GM21825 (cell line): ENCODE measurements at regions not wholly inside any gene's neighbourhood (a gene's known extent, or its start where the extent isn't known, plus 50 kb on each side); places are given as distances from the start of the nearest gene placed in this dataset.

ENCODE experiments used
- ATAC-seq: cut with Tn5 transposase; IDR thresholded peaks from one replicate; pipeline ENCODE4 v1.9.1; 2021; ENCODE audit warnings: mild to moderate bottlenecking, moderate library complexity; ENCODE audit not compliant: unreplicated experiment

DNA sequence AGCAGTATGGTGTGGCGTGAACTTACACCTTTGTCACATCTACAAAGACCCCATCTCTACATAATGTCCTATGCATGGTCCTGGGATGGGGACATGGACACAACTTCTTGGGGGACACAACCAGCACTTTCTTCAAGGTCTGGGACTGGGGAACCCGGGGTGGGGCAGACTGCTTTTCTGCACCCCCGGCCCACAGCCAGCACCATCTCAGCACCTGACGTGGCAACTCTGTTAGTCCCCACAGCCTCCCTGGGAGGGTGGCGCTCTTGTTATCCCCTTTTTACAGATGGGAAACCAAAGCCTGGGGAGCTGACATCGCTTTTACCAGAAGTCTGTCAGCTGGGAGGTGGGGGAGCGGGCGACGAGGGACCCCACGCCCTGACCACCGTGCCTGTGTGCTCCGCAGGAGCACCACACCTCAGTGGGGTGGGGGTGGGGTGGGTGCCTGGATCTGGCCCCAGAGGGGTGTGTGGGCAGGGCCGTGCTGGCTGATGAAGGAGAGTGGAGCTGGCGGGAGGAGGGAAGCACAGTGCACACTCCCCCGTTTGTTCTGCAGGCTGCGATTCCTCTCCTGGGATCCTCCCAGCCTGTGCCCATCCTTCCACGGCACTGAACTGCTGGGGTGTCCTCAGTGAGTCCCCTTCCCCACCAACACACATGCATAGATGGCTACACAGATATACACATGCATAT is 115.4 kb upstream of the GSE1 start:
- ATAC-seq: no peak

DNA sequence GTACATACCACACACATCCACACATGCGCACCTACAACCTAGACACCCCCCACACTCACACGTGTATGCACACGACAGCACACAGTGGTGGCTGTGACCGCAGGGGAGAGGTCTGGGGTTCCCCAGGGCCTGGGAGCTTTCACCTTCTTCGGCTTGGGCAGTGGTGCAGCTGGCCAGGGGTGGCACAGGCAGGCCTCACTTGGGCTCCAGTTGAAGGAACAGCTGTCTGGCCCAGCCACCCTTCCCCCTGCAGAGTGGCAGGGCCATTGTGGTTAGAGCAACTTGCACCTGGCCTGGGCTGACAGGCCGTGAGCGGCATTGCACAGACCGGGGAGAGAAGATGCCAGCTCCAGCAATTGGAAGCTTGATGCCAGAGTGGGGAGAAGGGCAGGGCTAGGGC is 114.5 kb upstream of the GSE1 start:
- ATAC-seq: peak; percentile 61

DNA sequence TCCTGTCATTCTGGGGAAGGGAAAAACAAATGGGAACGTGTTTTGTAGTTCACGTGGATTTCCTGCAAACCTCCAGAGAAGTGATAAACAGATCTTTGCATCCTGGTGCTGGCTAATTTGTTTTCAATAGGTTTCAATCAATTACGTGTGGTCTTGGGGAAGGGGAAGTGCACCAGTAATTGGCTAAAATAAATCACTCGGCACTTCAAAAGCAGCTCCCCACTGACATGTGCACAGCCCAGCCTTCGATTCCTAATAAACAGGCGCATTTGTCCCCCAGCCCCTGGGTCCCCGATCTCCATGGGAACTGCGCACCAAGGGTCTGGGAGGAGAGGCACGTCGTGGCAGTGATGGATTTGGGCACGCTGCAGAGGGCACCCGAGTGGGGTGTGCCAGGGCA is 112.9 kb upstream of the GSE1 start:
- ATAC-seq: no peak

DNA sequence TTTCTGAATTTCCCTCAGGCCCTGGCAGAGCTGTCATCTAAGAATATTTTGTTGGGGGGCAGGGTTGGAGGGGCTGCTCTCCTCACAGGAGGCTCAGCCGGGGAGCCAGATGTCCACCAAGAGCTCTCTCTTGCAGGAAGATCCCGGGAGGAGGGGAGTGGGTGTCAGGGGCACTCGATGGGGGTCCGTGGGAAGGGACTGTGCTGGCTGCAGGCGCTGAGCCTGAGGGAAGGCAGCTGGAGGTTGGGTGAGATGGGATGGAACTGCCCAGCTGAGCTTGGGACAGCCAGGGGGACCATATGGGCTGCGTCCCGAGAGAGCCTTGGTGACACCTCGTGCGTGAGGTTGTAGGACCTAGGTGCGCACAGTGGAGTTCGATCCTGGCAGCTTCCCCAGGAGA is 111.2 kb upstream of the GSE1 start:
- ATAC-seq: no peak

DNA sequence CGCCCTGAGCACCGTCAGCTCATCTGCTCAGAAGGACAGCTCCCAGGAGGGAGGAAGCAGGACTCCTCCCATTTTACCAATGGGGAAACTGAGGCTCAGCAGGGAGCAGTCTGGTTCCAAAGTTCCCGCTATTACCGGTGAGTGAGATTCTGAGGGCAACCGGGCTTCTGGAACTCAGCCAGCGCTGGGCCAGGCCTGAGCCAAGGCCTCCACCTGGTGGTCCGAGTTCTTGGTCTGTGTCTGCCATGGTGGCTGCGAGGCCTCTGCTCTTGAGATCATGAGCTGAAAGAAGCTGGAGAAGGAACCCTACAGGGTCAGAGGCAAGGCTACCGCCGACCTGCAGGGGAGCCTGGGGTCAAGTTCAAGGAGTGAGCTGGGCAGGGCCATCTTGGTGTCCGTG is 110.8 kb upstream of the GSE1 start:
- ATAC-seq: no peak

DNA sequence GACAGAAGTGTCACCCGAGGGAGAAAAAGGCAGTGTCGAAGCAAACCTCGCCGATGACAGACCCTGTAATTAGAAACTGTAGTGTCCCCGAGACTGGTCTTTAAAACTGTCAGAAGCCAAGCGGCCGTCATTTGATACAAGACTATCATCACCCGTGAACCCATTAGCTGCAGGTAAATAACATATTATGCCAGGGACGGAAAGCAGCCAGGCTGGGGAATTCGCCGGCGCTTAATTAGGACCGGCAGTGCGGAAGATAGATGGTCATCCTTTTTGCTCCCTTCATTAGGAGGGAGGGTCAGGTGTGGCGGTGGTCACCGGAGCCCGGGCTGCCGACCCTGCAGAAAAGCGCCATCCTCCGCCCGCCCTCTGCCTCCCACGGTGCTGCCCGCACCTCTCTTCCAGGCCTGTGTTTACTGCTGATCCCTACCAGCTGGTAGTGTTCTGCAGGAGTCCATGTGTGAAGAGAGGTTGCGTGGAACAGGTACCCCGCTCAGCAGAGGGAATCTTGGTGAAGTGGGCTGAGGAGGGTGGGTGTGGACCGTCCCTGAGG is 109.4 kb upstream of the GSE1 start:
- no peak for ATAC-seq

DNA sequence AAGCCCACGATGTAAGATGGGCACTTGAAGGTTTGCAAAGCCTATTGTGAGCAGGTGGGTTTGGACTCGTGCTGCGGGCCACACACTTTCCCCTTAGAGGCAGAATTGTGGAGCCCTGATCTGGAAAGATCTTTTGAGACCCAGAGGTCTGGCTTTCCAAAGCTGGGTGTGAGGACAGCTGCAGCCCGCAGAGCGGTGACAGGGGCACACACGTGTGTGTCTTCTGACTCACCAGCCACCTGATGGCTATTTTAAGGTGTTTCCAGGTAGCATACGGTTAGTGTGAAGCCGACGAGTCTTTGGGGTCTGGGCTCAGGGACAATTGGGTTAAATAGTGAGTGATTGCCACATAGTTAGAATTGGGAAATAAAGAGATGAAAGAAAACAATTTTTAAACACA is 108.9 kb upstream of the GSE1 start:
- ATAC-seq: no peak

DNA sequence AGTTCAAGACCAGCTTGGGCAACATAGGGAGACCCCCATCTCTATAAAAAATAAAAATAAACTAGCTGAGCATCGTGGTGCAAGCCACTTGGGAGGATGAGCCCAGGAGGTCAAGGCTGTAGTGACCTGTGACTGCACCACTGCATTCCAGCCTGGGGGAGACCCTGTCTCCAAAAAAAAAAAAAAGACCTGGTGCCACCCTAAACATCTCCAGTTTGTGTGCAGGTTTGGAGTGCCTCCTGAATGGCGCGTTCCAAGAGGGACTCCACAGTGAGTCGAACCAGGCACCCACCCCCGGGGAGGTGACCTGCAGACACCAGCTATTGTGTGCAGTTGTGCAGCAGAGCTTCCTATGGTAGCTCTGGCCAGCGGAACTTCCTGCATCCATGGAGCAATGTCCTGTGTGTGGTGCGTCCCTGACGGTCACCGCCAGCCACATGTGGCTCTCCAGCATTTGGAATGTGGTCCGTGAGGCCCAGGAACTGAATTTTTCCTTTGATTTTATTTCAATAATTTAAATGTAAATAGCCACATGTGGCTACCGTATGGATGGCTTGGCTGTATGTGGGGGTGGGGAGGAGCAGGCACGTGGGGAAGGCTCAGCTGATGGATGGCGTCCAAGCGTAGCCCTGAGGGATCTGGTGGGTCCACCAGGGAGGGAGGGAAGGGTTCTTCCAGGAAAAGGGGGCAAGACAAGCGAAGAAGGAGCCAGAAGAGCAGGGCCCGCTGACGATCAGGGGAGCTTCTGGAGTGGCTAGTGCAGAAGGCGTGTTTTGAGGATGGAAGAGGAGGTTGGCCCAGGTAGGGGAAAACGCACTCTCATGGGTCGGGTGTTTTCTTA is 107.1 kb upstream of the GSE1 start:
- ATAC-seq: no peak

DNA sequence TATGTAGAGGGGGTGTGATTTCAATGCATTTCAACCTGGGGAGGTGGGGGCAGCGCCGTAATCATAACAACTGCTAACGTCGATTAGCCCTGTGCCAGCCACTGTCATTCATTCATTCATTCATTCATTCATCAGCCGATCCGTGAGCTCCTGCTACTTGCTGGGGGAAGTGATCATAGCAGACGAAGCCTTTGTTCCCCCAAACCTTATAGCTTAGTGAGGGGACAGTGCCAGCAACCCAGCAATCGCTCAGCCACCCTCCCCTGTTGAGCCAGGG is 106.5 kb upstream of the GSE1 start:
- no peak for ATAC-seq

DNA sequence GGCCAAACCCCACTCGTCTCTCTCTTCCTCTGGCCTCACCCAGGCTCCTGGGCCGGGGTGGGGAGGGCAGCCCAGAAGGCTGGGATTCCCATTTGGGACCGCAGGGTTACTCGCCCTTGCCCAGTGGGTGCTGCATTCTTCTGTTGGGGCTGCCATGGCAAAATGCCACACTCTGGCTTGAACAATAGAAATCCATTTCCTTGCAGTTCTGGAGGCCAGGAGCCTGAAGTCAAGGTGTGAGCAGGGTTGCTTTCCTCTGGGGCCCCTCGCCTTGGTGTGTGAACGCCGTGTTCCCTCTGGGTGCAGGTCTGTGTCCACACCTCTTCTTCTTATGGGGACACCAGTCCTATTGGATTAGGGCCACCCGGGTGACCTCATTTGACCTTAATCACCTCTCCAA is 105.8 kb upstream of the GSE1 start:
- ATAC-seq: no peak

DNA sequence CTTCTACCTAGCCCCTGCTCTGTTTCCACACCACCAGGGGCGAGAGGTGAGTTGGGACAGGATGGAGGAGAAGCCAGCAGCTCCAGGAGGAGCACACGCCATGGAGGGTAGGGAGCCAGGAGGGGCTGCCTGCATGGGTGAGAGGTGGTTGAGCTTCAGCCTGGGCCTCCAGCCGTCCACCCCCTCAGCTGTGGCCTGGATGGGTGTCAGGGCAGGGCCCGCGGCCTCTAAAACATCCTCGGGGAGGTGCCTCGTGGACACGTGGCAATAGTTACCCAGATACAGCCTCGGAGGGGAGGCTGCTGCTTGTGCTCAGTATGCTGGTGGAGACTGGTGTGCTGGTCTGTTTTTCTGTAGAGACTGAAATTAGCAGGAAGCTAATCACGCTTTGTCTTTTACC is 104.7 kb upstream of the GSE1 start:
- ATAC-seq: no peak

DNA sequence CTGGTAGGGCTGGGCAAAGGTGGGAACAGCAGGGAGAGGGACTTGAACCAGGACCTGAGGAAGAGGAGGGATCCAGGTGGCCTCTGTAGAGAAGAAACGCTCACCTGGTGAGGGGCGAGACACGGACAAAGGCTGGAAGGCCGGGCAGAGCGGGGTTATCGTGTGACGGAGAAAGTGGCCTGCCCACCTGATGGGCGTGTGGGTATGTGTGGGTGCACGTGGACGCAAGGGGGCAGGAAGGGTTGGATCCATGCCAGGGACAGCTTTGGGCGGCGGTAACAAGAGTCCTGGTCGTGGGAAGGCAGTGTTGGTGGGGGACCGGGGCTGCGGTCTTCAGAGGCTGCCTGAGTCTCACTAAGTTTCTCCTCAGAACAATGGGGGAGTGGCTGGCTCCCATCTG is 104.1 kb upstream of the GSE1 start:
- ATAC-seq: no peak

DNA sequence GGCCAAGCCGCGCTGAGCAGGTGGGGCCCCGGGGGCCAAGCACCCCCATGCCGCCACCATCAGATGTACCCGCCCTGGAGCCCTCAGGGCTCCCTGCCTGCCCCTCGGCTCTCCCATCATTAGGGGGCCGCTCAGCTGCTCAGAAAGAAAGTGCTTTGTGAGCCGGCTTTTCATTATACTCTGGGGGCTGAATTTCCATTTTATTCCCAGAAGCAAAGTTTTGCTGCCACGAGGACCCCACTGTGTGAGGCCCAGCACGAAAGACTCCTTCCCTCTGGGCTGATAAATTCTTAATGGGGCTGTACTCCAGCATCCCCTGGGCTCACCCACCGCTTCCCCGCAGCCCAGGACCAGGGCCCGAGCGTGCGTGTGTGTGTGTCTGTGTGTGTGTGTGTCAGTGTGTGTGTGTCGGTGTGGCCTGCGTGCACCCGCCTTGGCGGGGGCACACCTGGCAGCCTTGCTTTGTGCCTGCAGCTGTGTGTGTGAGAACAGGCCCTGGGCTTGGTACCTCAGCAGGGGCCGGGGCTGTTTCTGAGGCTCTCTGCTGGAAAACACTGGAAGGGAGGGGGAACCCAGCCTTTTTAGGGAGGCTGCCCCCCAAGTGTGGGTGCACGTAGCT is 103.0 kb upstream of the GSE1 start:
- no peak for ATAC-seq

DNA sequence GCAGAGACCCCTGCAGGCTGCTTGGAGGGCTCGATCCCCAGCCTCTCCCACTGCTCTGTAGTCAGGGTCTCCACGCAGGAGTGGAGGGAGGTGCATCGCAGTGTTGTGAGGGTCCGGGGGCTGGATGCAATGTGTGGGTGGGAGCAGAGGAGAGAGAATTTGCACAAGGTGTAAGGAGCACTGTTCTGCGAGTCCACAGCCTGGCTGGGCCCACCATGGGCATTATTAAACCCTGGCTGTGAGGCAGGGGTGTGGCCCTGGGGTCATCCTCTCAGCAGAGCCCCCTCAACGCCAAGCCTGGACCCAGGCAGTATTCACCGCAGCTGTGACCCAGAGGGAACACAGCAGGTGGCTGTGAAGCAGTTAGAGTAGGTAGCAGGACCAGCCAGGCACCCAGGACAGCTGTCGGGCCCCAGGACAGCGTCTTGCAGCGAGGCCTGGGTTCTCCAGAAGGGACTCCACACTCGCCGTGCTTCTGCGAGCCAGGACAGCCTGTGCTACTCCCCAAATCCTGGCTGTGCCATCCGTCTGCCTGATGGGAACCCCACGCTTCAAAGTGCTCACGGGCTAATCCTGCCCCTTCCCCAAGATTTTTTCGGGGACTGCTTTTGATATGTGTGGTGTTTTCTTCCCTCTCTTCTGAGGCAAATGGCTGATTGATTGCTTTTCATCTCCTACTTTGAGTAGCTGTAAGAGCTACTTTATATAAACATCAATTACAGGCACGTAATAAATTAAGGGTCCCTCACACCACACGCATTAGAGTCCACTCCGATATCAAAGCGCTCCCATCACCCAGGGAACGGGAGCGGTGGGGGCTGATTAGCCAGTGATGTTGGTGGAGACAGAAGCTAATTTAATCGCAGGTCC is 100.9 kb upstream of the GSE1 start:
- ATAC-seq: no peak

DNA sequence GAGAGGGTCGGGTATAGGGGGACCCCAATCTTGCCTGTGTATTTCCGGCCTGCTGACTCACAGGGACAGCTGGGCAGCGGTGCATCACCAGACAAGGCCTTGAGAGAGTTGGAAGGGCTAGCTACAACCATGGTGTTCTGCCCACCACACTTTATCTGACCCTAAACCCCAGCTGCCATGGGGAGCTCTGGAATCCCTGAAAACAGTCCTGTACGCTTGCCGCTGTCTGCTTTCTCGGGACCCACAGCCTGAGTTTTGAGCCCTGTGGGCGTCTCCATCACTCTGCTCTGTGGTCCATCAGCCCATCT is 100.4 kb upstream of the GSE1 start:
- no peak for ATAC-seq

DNA sequence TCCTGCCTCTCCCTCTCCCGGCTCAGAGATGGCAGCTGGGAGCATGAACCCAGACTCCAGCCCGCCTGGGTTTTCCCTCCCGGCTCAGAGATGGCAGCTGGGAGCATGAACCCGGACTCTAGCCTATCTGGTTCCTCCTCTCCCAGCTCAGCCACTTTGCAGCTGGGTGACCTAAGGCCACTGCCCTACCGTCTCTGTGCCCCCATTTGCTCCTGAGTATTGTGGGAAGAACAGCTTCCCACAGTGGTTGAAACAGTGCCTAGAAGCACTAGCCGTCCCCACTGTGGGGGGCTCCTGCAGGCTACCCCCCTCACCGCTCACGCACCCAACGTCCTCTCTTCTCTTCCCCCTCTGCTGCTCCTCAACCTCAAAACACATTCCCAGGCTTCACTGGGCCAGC is 99.9 kb upstream of the GSE1 start:
- no peak for ATAC-seq

DNA sequence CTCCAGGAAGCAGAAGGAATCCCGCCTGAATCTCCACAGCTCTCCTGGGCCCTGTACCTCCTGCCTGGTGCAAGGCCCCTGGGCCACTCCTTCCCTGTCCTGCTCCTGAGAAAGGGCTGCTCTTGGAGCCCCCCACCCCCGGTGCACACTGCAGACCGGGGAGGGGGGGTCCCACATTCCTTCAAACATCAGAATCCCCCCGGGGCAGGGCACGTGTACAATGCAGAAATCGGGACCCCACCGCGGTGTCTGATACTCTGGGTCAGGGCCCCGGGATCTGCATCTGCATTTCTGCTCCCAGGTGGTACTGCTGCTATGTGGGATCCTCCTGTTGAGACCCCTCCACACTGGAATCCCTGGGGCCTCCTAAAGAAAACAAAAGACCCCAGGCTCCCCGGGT is 99.5 kb upstream of the GSE1 start:
- ATAC-seq: no peak

DNA sequence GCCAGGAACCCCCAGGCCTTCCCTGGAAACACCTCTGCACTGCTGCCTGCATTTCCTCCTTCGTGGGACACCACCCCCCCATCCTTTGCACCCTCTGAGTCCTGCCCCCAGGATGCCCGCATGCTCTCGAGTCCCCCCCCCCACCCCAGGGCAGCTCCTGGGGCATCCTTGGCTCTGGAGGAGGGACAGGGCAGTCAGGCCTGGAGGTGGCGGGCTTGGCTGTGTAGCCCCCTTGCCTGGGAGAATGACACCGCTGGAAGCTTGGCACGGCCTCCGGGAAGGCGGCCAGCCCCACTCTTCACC is 98.9 kb upstream of the GSE1 start:
- no peak for ATAC-seq

DNA sequence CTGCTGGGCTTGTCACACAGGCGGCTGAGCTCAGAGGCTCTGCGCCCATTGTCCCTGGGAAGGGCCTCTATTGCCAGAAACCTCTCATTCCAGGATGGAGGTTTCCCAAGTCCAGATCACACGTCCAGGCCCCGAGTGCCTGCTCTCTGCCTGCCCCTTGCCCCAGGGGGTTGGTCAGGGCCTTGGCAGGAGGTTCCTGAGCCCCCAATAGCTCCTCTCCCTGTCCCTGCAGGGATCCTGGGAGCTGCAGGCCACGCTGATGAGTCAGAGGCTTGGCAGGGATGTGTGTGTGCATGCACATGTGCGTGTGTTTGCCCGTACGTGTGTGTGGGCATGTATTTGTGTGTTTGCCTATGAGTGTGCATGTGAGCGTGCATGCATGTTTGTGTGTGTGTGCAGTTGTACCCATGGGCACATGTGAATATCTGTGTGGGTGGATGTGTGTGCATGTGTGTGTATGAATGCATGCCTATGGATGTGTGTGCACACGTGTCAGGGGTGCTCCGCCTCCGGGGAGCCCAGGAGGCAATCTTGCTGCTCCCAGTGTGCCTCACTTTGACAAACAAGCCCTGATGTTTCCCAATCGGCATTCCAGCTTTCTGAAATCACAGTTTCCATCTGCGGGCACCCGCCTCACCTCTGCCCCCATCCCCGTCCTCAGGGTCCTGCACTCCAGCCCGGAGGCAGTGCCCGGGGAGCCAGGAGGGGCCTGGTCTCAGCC is 98.4 kb upstream of the GSE1 start:
- no peak for ATAC-seq

DNA sequence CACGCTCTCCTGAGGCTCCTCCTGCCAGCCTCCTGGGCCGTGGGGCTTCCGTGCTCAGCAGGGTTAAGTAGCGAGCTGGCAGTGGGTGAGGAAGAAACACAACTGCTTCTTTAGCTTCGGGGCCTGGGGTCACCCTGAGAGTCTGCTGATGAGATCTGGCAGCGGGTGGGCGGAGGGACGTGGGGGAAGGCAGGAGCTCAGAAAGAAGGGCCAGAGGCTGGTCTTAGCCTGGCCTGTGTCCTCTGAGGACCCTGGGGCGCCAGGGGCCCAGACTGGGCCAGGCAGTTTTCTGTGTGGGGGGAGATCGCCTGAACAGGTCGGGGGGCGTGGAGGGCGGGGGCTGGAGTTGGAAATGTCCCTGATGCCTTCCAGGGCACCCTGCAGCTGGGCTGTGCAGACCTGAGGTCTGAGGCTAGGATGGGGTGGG is 97.8 kb upstream of the GSE1 start:
- ATAC-seq: no peak

DNA sequence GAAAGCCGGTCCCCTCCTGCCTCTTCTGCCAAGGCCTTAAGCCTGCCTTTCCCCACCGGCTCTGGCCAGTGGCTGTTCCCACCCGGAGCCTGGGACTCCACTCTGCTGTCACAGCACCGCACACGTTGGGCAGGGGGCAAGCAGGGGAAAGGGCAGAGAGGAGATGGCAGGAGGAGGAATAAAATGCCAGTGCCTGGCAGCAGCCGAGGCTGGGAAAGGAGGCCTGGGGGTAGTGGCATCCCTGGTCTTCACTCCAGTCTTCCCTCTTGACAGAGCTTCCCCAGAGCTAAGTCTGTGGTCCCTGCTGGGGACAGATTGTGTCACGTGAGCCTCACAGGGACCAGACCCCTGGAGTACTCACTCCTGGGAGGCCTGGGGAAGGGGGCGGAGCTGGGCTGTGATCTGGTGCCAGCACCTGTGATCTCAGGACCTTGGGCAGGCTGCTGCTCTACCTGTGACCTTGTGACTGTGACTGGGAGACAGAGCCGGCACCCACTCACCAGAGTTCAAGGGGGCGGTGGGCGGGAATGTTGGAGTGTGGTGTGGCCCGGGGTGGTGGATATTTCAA is 97.2 kb upstream of the GSE1 start:
- no peak for ATAC-seq
